HFFc6 (cell line): ENCODE measurements at regions not wholly inside any gene's neighbourhood (a gene's known extent, or its start where the extent isn't known, plus 50 kb on each side); places are given as distances from the start of the nearest gene placed in this dataset.

ENCODE experiments used
- DNase-seq: peaks from one replicate; pipeline ENCODE4 v3.0.0-alpha.2; 2018
- H3K27ac Mint-ChIP-seq: 2 replicates; pipeline ENCODE4 v1.8.0; 2020; ENCODE audit warnings: mild to moderate bottlenecking, mixed read lengths
- H3K27me3 Mint-ChIP-seq: 2 replicates; pipeline ENCODE4 v1.8.0; 2021; ENCODE audit warnings: mild to moderate bottlenecking, moderate library complexity, mixed read lengths; ENCODE audit not compliant: insufficient read depth
- H3K36me3 Mint-ChIP-seq: 2 replicates; pipeline ENCODE4 v1.8.0; 2021; ENCODE audit warnings: low read depth, mixed read lengths
- H3K4me1 Mint-ChIP-seq: 2 replicates; pipeline ENCODE4 v1.8.0; 2020; ENCODE audit warnings: low read depth, mixed read lengths
- H3K4me3 Mint-ChIP-seq: 2 replicates; pipeline ENCODE4 v1.8.0; 2020; ENCODE audit warnings: mild to moderate bottlenecking, moderate library complexity, mixed read lengths
- H3K9me3 Mint-ChIP-seq: 2 replicates; pipeline ENCODE4 v1.8.0; 2020; ENCODE audit warnings: mild to moderate bottlenecking, mixed read lengths
- CTCF ChIP-seq: fragments of 200-600 bp; sonication (generic); IDR thresholded peaks from 2 replicates; pipeline ENCODE4 v1.5.0; 2021; ENCODE audit warnings: antibody characterized with exemption, mild to moderate bottlenecking

GRCh38 chr2:153595939-153596338 is 117.4 kb upstream of the RPRM start:
- no peak for TF ChIP-seq CTCF
- Mint-ChIP-seq H3K36me3 (no peaks in the 10 kb centered on the region; the same call in 1 of the 2 replicates), H3K4me3 (no peak overlapping the region), H3K9me3 (peaks cover 38% of the 10 kb centered on the region), H3K27ac (no peak overlapping the region), H3K4me1 (no peaks in the 10 kb centered on the region), H3K27me3 (no peaks in the 10 kb centered on the region)
- DNase-seq: no peak

- Mint-ChIP-seq H3K27me3 (no peaks in the 10 kb centered on the region), H3K4me3 (no peak overlapping the region), H3K27ac (no peak overlapping the region), H3K36me3 (no peaks in the 10 kb centered on the region), H3K9me3 (peaks cover 32% of the 10 kb centered on the region), H3K4me1 (no peaks in the 10 kb centered on the region)
- TF ChIP-seq CTCF: no peak
- no peak for DNase-seq
Measured at GRCh38 chr2:153601812-153602211, 123.2 kb upstream of the RPRM start.

- no peaks in the 10 kb centered on the region for H3K36me3 Mint-ChIP-seq
- no peaks in the 10 kb centered on the region for H3K4me1 Mint-ChIP-seq
- peaks cover 24% of the 10 kb centered on the region for H3K9me3 Mint-ChIP-seq
- no peak overlapping the region for H3K27ac Mint-ChIP-seq
- H3K27me3 Mint-ChIP-seq: no peaks in the 10 kb centered on the region
- H3K4me3 Mint-ChIP-seq: no peak overlapping the region
- TF ChIP-seq CTCF: no peak
- DNase-seq: no peak
Measured at GRCh38 chr2:153604133-153604532, 125.6 kb upstream of the RPRM start.

GRCh38 chr2:153606623-153607022 is 128.1 kb upstream of the RPRM start:
- H3K4me3 Mint-ChIP-seq: no peak overlapping the region

GRCh38 chr2:153622285-153622684 is 143.7 kb upstream of the RPRM start:
- Mint-ChIP-seq H3K9me3 (peaks cover 49% of the 10 kb centered on the region), H3K36me3 (no peaks in the 10 kb centered on the region), H3K4me3 (no peak overlapping the region), H3K27ac (no peak overlapping the region), H3K27me3 (no peaks in the 10 kb centered on the region), H3K4me1 (no peaks in the 10 kb centered on the region)
- TF ChIP-seq CTCF: no peak
- no peak for DNase-seq

More at GRCh38 chr2:153606623-153607022, 128.1 kb upstream of the RPRM start:
- no peaks in the 10 kb centered on the region for H3K27me3 Mint-ChIP-seq
- no peak overlapping the region for H3K27ac Mint-ChIP-seq
- DNase-seq: no peak
- H3K36me3 Mint-ChIP-seq: peaks cover 5% of the 10 kb centered on the region; the same call in 1 of the 2 replicates
- no peaks in the 10 kb centered on the region for H3K4me1 Mint-ChIP-seq
- peaks cover 23% of the 10 kb centered on the region for H3K9me3 Mint-ChIP-seq
- no peak for TF ChIP-seq CTCF

GRCh38 chr2:153623020-153623419 is 144.5 kb upstream of the RPRM start:
- DNase-seq: no peak
- TF ChIP-seq CTCF: no peak
- no peaks in the 10 kb centered on the region for H3K27me3 Mint-ChIP-seq
- no peaks in the 10 kb centered on the region for H3K4me1 Mint-ChIP-seq
- H3K9me3 Mint-ChIP-seq: peaks cover 42% of the 10 kb centered on the region
- no peaks in the 10 kb centered on the region for H3K36me3 Mint-ChIP-seq
- H3K4me3 Mint-ChIP-seq: no peak overlapping the region
- H3K27ac Mint-ChIP-seq: no peak overlapping the region
